ENCODE measurements at regions not wholly inside any gene's neighbourhood (a gene's known extent, or its start where the extent isn't known, plus 50 kb on each side); places are given as distances from the start of the nearest gene placed in this dataset.

- no peak for DNase-seq
- no peaks in the 10 kb centered on the region for H3K36me3 ChIP-seq
- ATAC-seq, result no peak
- TF ChIP-seq CTCF (IDR thresholded peaks at IDR 0.05 in 4 of 5, conservative IDR thresholded peaks at IDR 0.05 in 1 of 5) (no peak), POLR2A (IDR thresholded peaks at IDR 0.05) (no peak)
- H3K4me1 ChIP-seq, result no peaks in the 10 kb centered on the region
- H3K4me3 ChIP-seq, result no peak overlapping the region
- no peaks in the 10 kb centered on the region for H3K9me3 ChIP-seq
- no peaks in the 10 kb centered on the region for H3K27me3 ChIP-seq
- intact Hi-C loops (cut with DNase I; ENCODE audit: low total_unique reads), result no loop called here
- H3K27ac ChIP-seq, result no peak overlapping the region
- in situ Hi-C loops (cut with MboI; ENCODE audit: low sequenced_read_pairs in 4 of 4), result no loop called here
Observed at GRCh38 chr1:95437781-95438180, 203.8 kb downstream of the RWDD3 start.

GRCh38 chr1:95438218-95438948 lies 204.4 kb downstream of the RWDD3 start:
- in situ Hi-C loops (cut with MboI; ENCODE audit: low sequenced_read_pairs in 4 of 4), result no loop called here
- intact Hi-C loops (cut with DNase I; ENCODE audit: low total_unique reads), result no loop called here
- H3K27ac ChIP-seq, result no peak overlapping the region

GRCh38 chr1:95440511-95440910 lies 206.5 kb downstream of the RWDD3 start:
- ATAC-seq (no peak), DNase-seq (no peak)
- Histone ChIP-seq H3K4me3 (no peak overlapping the region), H3K27me3 (no peaks in the 10 kb centered on the region), H3K4me1 (no peaks in the 10 kb centered on the region), H3K27ac (no peak overlapping the region), H3K36me3 (no peaks in the 10 kb centered on the region), H3K9me3 (no peaks in the 10 kb centered on the region)
- in situ Hi-C loops (cut with MboI; ENCODE audit: low sequenced_read_pairs in 4 of 4), result no loop called here
- TF ChIP-seq POLR2A (IDR thresholded peaks at IDR 0.05), result no peak
- no peak for TF ChIP-seq CTCF (IDR thresholded peaks at IDR 0.05 in 4 of 5, conservative IDR thresholded peaks at IDR 0.05 in 1 of 5)
- intact Hi-C loops (cut with DNase I; ENCODE audit: low total_unique reads), result no loop called here

More at GRCh38 chr1:95438218-95438948, 204.4 kb downstream of the RWDD3 start:
- Histone ChIP-seq H3K36me3 (no peaks in the 10 kb centered on the region), H3K4me1 (no peaks in the 10 kb centered on the region), H3K4me3 (no peak overlapping the region), H3K9me3 (no peaks in the 10 kb centered on the region), H3K27me3 (no peaks in the 10 kb centered on the region)
- DNase-seq (no peak), ATAC-seq (no peak)
- no peak for TF ChIP-seq POLR2A (IDR thresholded peaks at IDR 0.05)
- no peak for TF ChIP-seq CTCF (IDR thresholded peaks at IDR 0.05 in 4 of 5, conservative IDR thresholded peaks at IDR 0.05 in 1 of 5)

- in situ Hi-C loops (cut with MboI; ENCODE audit: low sequenced_read_pairs in 4 of 4) (no loop called here), intact Hi-C loops (cut with DNase I; ENCODE audit: low total_unique reads) (no loop called here)
Observed at GRCh38 chr1:95449516-95449915, 215.5 kb downstream of the RWDD3 start.

More at GRCh38 chr1:95449516-95449915, 215.5 kb downstream of the RWDD3 start:
- no peaks in the 10 kb centered on the region for H3K27me3 ChIP-seq
- ATAC-seq (no peak), DNase-seq (no peak)
- no peaks in the 10 kb centered on the region for H3K36me3 ChIP-seq
- TF ChIP-seq POLR2A (IDR thresholded peaks at IDR 0.05) (no peak), CTCF (IDR thresholded peaks at IDR 0.05 in 4 of 5, conservative IDR thresholded peaks at IDR 0.05 in 1 of 5) (no peak)
- H3K4me1 ChIP-seq, result no peaks in the 10 kb centered on the region
- no peak overlapping the region for H3K27ac ChIP-seq
- no peak overlapping the region for H3K4me3 ChIP-seq
- H3K9me3 ChIP-seq, result no peaks in the 10 kb centered on the region

Data from gastrocnemius medialis (tissue), 4 donors.